H9 (cell line): ENCODE measurements at regions not wholly inside any gene's neighbourhood (a gene's known extent, or its start where the extent isn't known, plus 50 kb on each side); places are given as distances from the start of the nearest gene placed in this dataset.

Experiments
- DNase-seq: peaks from one replicate; pipeline ENCODE4 v3.0.0-alpha.2; 2017
- H2AFZ ChIP-seq: one replicate; pipeline ENCODE4 v1.6.1; 2013; ENCODE audit warnings: mild to moderate bottlenecking, low read length, control low read depth, moderate library complexity
- H2AK5ac ChIP-seq: 2 replicates; pipeline ENCODE4 v1.6.1; 2013; ENCODE audit warnings: low read length, control low read depth, mixed read lengths; ENCODE audit not compliant: insufficient read length
- H2BK120ac ChIP-seq: one replicate; pipeline ENCODE4 v1.6.1; 2013; ENCODE audit warnings: low read depth, mild to moderate bottlenecking, low read length, control low read depth, inconsistent platforms; ENCODE audit not compliant: poor library complexity, severe bottlenecking
- H2BK12ac ChIP-seq: 2 replicates; pipeline ENCODE4 v1.6.1; 2013; ENCODE audit warnings: low read length, control low read depth, mixed read lengths, low read depth; ENCODE audit not compliant: insufficient read length
- H2BK15ac ChIP-seq: 2 replicates; pipeline ENCODE4 v1.6.1; 2013; ENCODE audit warnings: low read depth, low read length, control low read depth
- H2BK20ac ChIP-seq: one replicate; pipeline ENCODE4 v1.6.1; 2013; ENCODE audit warnings: low read depth, mild to moderate bottlenecking, low read length, control low read depth, inconsistent platforms; ENCODE audit not compliant: poor library complexity, severe bottlenecking
- H2BK5ac ChIP-seq: 2 replicates; pipeline ENCODE4 v1.6.1; 2013; ENCODE audit warnings: low read length, control low read depth, mixed read lengths; ENCODE audit not compliant: insufficient read length
- H3K14ac ChIP-seq: 2 replicates; pipeline ENCODE4 v1.6.1; 2013; ENCODE audit warnings: low read length, control low read depth; ENCODE audit not compliant: insufficient read depth
- H3K18ac ChIP-seq: 2 replicates; pipeline ENCODE4 v1.6.1; 2013; ENCODE audit warnings: low read depth, mild to moderate bottlenecking, mixed read lengths, low read length, control low read depth; ENCODE audit not compliant: insufficient read length
- H3K23ac ChIP-seq: 2 replicates; pipeline ENCODE4 v1.6.1; 2013; ENCODE audit warnings: low read length, control low read depth, mixed read lengths, low read depth; ENCODE audit not compliant: insufficient read length
- H3K23me2 ChIP-seq: 2 replicates; pipeline ENCODE4 v1.6.1; 2013; ENCODE audit warnings: low read depth, mild to moderate bottlenecking, mixed read lengths, low read length, control low read depth; ENCODE audit not compliant: insufficient read length, poor library complexity, severe bottlenecking
- H3K27ac ChIP-seq: 2 replicates; pipeline ENCODE4 v1.5.1; 2013; ENCODE audit warnings: low read length, control low read depth, mixed read lengths, low read depth; ENCODE audit not compliant: insufficient read length
- H3K27me3 ChIP-seq: 2 replicates; pipeline ENCODE4 v1.6.1; 2013; ENCODE audit warnings: low read length, control low read depth, inconsistent platforms; ENCODE audit not compliant: insufficient read depth
- H3K4ac ChIP-seq: 2 replicates; pipeline ENCODE4 v1.6.1; 2013; ENCODE audit warnings: low read depth, mild to moderate bottlenecking, control low read depth, inconsistent platforms, low read length, moderate library complexity
- H3K4me1 ChIP-seq: 2 replicates; pipeline ENCODE4 v1.6.1; 2013; ENCODE audit warnings: low read length, control low read depth, inconsistent platforms; ENCODE audit not compliant: insufficient read depth
- H3K4me2 ChIP-seq: 2 replicates; pipeline ENCODE4 v1.6.1; 2013; ENCODE audit warnings: low read length, control low read depth, mixed read lengths; ENCODE audit not compliant: insufficient read length, insufficient read depth
- H3K56ac ChIP-seq: 2 replicates; pipeline ENCODE4 v1.6.1; 2013; ENCODE audit warnings: low read depth, mild to moderate bottlenecking, mixed read lengths, low read length, control low read depth; ENCODE audit not compliant: insufficient read length
- H3K79me1 ChIP-seq: 2 replicates; pipeline ENCODE4 v1.6.1; 2013; ENCODE audit warnings: low read depth, mild to moderate bottlenecking, moderate library complexity, low read length, control low read depth, inconsistent platforms; ENCODE audit not compliant: insufficient read depth, poor library complexity, severe bottlenecking
- H3K79me2 ChIP-seq: 2 replicates; pipeline ENCODE4 v1.6.1; 2013; ENCODE audit warnings: low read length, control low read depth, inconsistent platforms; ENCODE audit not compliant: insufficient read depth
- H3K9ac ChIP-seq: 2 replicates; pipeline ENCODE4 v1.6.1; 2013; ENCODE audit warnings: low read length, control low read depth, mixed read lengths; ENCODE audit not compliant: insufficient read length; ENCODE audit errors: extremely low read depth
- H3K9me3 ChIP-seq: one replicate; pipeline ENCODE4 v1.6.1; 2013; ENCODE audit warnings: low read depth, low read length, inconsistent platforms; ENCODE audit not compliant: control insufficient read depth
- H3T11ph ChIP-seq: one replicate; pipeline ENCODE4 v1.6.1; 2013; ENCODE audit warnings: mild to moderate bottlenecking, low read length, control low read depth, inconsistent platforms
- H4K20me1 ChIP-seq: one replicate; pipeline ENCODE4 v1.6.1; 2013; ENCODE audit not compliant: control insufficient read depth, insufficient read length, insufficient read depth
- H4K5ac ChIP-seq: 2 replicates; pipeline ENCODE4 v1.6.1; 2013; ENCODE audit warnings: low read depth, mild to moderate bottlenecking, mixed read lengths, low read length, control low read depth; ENCODE audit not compliant: insufficient read length
- H4K8ac ChIP-seq: replicated peaks from 2 replicates; pipeline ENCODE4 v1.6.1; 2013; ENCODE audit warnings: low read length, control low read depth, mixed read lengths, low read depth; ENCODE audit not compliant: insufficient read length
- H4K91ac ChIP-seq: 2 replicates; pipeline ENCODE4 v1.6.1; 2013; ENCODE audit warnings: low read depth, mild to moderate bottlenecking, moderate library complexity, mixed read lengths, low read length, control low read depth; ENCODE audit not compliant: insufficient read length
- H3K27ac Mint-ChIP-seq, 3 experiments: 2 replicates in 2 of 3; 3 replicates in 1 of 3; pipeline ENCODE4 v1.8.0; 2020 to 2021; ENCODE audit warnings: mixed read lengths in 3 of 3, mild to moderate bottlenecking in 1 of 3, moderate library complexity in 1 of 3
- H3K27me3 Mint-ChIP-seq: 2 replicates; pipeline ENCODE4 v1.8.0; 2021; ENCODE audit warnings: low read depth, mild to moderate bottlenecking, moderate library complexity, mixed read lengths
- H3K36me3 Mint-ChIP-seq, 3 experiments: 2 replicates in 2 of 3; 3 replicates in 1 of 3; pipeline ENCODE4 v1.8.0; 2020 to 2021; ENCODE audit warnings: low read depth in 3 of 3, mixed read lengths in 3 of 3; ENCODE audit not compliant: insufficient read depth in 1 of 3
- H3K4me1 Mint-ChIP-seq, 2 experiments: 2 replicates each; pipeline ENCODE4 v1.8.0; 2020; ENCODE audit warnings: mixed read lengths in 2 of 2
- H3K4me3 Mint-ChIP-seq, 2 experiments: 2 replicates in 1 of 2; 3 replicates in 1 of 2; pipeline ENCODE4 v1.8.0; 2020 to 2021; ENCODE audit warnings: mild to moderate bottlenecking in 2 of 2, mixed read lengths in 2 of 2, moderate library complexity in 1 of 2
- H3K9me3 Mint-ChIP-seq, 2 experiments: 2 replicates in 1 of 2; 3 replicates in 1 of 2; pipeline ENCODE4 v1.8.0; 2020; ENCODE audit warnings: mild to moderate bottlenecking in 2 of 2, mixed read lengths in 2 of 2, moderate library complexity in 1 of 2
- WGBS: extraction: QIAGEN DNeasy Blood & Tissue Kit; methylation state at CpG from one replicate; pipeline ENCODE4 v1.1.7; 2013; ENCODE audit warnings: missing lambda C conversion rate, low lambda C conversion rate, mixed read lengths; ENCODE audit not compliant: insufficient read length; ENCODE audit errors: extremely low coverage; 5-methylcytosine and 5-hydroxymethylcytosine counted together
- TF ChIP-seq, protein P1 (sequence below): fragments of 200-600 bp; sonication (generic); conservative IDR thresholded peaks from 3 replicates; pipeline ENCODE4 v1.8.0; 2021; ENCODE audit warnings: antibody characterized with exemption, mild to moderate bottlenecking

- H2AFZ ChIP-seq, result no peak overlapping the region
- Mint-ChIP-seq H3K9me3 (no peaks in the 10 kb centered on the region), H3K27me3 (no peaks in the 10 kb centered on the region), H3K4me3 (no peak overlapping the region), H3K4me1 (peaks cover 6 to 17% of the 10 kb centered on the region in 2 experiments), H3K36me3 (no peaks in the 10 kb centered on the region), H3K27ac (no peak overlapping the region)
- no peak overlapping the region for H3K4me2 ChIP-seq
- WGBS, result no CpG with 5 or more reads among the region's 1 CpG
- no peaks in the 10 kb centered on the region for H4K20me1 ChIP-seq
- no peak overlapping the region for H4K91ac ChIP-seq
- H2BK5ac ChIP-seq, result no peak overlapping the region
- no peak overlapping the region for H3T11ph ChIP-seq
- H3K23ac ChIP-seq, result no peak overlapping the region
- H3K79me2 ChIP-seq, result no peaks in the 10 kb centered on the region
- H2AK5ac ChIP-seq, result no peak overlapping the region
- H2BK12ac ChIP-seq, result no peak overlapping the region
- H3K9ac ChIP-seq, result no peak overlapping the region
- H3K56ac ChIP-seq, result no peak overlapping the region
- H3K27ac ChIP-seq, result no peak overlapping the region
- H2BK15ac ChIP-seq, result no peak overlapping the region
- DNase-seq, result no peak
- H3K9me3 ChIP-seq, result no peaks in the 10 kb centered on the region
- TF ChIP-seq, protein P1, sequence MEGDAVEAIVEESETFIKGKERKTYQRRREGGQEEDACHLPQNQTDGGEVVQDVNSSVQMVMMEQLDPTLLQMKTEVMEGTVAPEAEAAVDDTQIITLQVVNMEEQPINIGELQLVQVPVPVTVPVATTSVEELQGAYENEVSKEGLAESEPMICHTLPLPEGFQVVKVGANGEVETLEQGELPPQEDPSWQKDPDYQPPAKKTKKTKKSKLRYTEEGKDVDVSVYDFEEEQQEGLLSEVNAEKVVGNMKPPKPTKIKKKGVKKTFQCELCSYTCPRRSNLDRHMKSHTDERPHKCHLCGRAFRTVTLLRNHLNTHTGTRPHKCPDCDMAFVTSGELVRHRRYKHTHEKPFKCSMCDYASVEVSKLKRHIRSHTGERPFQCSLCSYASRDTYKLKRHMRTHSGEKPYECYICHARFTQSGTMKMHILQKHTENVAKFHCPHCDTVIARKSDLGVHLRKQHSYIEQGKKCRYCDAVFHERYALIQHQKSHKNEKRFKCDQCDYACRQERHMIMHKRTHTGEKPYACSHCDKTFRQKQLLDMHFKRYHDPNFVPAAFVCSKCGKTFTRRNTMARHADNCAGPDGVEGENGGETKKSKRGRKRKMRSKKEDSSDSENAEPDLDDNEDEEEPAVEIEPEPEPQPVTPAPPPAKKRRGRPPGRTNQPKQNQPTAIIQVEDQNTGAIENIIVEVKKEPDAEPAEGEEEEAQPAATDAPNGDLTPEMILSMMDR, result no peak
- H3K79me1 ChIP-seq, result no peaks in the 10 kb centered on the region
- H4K8ac ChIP-seq, result no peak overlapping the region
- no peak overlapping the region for H4K5ac ChIP-seq
- no peak overlapping the region for H3K18ac ChIP-seq
- no peaks in the 10 kb centered on the region for H3K4me1 ChIP-seq
- no peak overlapping the region for H2BK120ac ChIP-seq
- no peaks in the 10 kb centered on the region for H3K27me3 ChIP-seq
- H3K14ac ChIP-seq, result no peak overlapping the region
- H2BK20ac ChIP-seq, result no peak overlapping the region
- no peak overlapping the region for H3K4ac ChIP-seq
- no peaks in the 10 kb centered on the region for H3K23me2 ChIP-seq
Measured at GRCh38 chr10:61091531-61091930, 147.5 kb upstream of the RHOBTB1 start.
